NCI-H1436 (cell line): ENCODE measurements at regions not wholly inside any gene's neighbourhood (a gene's known extent, or its start where the extent isn't known, plus 50 kb on each side); places are given as distances from the start of the nearest gene placed in this dataset.
"Not testable (repeated sequence)": the region's sequence is repeated elsewhere in the genome, so short reads cannot be mapped to it uniquely, and the experiment has no call there.

Experiments
- DNase-seq: peaks from one replicate; lab custom pipeline; 2025; lab: John Stamatoyannopoulos, UW

DNA sequence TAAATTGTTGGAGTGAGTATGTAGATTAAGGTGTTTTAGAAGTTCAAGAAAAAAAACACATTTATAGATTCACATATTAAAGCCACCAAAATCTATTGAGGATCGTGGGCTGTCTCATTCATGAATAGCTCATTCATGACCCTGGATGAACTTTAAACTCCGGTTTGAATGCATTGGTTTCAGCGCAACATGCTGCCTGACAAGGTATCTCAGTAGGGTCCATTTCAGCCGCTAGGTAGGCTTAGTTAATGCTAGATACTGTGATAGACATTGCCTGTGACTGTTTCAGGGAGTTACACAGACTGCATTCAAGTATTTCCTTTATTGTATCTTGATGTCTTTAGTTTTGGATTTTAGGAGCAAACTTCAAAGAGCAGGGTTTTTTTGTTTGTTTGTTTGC lies 140.5 kb upstream of the POGK start:
- DNase-seq, result no peak

DNA sequence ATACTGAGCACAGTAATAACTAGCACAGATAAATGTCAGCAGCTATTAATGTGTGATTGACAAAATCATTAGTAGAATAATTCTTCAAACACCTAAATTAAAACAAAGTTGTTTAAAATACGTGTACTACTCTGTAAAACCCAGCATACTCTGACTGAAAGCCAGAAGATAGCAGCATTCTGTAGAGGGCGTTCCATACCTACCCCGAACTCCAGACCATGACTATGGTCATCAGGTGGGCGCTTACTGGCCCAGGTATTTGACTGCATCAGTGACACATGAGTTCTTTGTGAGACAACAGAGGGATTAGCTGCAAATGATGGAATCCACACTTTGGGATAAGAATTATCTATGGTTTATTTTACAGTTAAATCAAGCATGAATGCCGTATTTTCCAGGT lies 139.7 kb upstream of the POGK start:
- no peak for DNase-seq

DNA sequence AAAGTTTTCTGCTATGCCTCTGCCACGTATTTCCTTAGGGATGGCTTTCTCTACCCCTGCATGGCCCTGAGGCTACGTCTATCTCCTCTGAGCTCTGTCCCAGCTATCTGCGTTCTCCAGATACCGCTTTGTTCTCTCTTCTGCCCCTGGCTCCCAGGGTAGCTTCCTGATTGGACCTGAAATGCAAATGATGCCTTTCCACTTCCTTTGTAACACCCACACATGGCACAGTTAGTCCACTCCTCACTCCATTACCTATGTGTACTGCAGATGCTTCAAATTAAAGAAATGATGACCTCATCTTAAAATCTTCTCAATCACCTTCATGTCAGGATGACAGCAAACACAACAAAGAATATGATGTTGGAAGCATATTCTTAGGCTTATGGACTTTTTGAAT lies 138.6 kb upstream of the POGK start:
- DNase-seq, result no peak

DNA sequence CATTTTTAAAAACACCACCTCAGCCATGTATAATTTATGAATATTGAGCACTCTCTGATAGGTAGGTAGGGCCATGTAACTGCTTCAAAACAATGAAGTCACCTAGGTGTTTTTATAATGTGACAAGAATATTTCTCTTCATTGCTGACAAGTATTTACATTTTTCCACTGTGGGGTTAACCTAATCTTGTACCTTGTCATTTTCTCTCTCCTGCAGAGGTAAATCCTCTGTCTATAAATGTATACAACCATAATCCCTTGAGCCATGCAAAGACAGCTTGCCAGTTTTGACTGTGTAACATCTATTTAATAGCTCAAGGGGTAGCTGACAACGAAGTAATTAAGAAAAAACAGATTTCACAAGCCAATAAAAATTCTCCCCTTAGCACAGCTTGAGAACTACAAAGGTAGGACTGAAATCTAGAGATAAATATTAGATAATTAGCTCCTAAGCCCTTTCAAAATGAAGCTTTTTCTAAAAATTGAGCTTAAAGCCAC lies 137.6 kb upstream of the POGK start:
- DNase-seq, result no peak

DNA sequence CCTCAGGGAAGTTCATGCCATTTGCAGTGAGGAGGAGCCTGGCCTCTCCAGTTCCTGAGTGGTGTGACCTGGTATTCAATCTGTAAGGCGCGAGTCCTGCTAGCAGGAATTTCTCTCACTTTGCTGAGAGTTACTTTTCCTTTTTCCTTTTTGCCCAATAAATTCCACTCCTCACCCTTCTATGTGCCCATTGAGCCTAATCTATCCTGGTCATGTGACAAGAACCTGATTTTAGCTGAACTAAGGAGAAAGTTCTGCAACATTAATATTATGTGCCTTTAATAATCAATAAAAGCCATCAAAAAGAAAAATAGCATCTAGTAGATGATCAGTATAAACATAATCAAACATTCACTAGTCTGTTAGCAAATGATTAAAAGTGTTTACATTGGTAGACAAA lies 136.1 kb upstream of the POGK start:
- no peak for DNase-seq

DNA sequence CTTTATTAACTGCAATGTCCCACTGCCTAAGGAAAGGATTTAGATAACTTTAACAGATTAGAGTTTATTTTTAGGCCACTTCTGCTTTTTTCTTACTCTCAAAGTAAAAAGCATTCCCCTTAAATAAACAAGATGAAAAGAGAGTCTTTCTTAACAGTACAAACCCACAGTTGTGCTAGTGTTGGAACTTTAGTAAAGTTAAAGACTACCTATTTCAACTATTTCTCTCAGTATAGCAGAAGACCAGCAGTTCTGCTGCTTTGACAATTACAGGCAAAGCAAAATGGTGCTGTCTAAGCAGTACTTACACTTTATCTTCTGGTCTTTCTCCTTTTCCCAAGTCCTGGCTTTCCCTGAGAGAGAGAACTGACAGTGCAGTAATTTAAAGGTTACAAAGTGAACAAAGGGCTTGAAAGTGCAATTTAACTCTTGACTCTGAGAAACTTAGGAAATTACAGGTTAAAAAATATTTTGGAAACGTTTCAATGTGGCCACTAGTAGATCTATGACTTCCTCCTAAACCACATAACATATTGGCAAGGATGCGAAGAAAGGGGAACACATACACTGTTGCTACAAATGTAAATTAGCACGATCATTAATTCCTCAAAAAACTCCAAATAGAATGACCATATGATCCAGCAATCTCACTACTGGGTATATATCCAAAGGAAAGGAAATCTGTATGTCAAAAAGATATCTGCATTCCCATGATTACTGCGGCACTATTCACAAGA lies 135.4 kb upstream of the POGK start:
- DNase-seq, result no peak

DNA sequence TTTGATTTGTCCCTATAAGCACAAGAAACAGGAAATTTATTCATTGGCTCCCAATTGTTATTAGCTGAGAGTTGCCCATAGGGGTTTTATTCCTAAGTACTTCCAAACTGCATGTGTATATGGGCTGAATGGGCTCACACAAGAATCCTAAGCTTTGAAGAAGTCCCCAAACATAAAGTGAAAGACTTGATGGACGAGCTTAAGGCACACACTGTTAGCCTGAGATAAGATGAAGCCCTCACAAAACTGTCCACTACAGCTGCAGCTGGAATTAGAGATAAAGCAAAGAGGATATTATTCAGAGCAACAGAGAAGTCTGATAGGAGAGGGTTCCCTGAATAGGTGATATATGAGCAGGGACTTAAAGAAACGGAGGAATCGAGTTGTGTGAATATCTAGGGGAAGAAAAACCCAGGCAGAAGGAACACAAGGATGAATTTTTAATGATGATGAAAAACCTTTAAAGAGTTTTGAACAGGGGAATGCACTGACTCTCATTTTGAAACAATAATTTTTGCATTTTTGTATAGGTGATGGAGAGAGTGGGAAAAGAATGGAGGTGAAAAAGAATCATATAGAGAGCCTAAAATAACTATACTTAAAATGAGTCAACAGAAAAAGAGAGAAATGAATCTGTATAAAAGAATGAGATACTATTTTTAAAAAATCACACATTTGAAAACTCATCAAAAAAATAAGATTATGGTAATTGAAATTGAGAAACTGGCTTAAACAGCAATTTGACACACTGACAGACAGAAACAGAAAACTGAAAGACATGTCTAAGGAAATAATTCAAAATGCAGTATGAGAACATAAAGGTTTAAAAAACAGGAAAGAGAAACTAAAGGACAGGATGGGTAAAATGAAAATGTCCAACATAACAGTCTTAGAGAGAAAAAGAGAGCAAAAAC lies 133.6 kb upstream of the POGK start:
- DNase-seq, result no peak

DNA sequence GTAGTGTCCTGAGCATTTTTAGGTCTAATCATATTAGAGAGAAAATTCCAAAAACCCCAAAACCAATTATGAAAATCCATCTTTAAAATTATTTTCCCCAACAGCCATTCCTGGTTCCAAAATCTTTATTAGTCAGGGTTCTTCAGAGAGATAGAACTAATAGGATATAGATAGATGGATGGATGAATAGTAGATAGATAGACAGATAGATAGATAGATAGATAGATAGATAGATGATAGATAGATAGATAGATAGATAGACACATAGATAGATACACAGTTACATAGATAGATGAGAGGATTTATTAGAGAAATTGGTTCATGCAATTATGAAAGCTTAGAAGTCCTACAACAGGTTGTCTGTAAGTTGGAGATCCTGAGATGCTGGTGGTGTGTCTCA lies 122.7 kb upstream of the POGK start:
- DNase-seq, result no peak

DNA sequence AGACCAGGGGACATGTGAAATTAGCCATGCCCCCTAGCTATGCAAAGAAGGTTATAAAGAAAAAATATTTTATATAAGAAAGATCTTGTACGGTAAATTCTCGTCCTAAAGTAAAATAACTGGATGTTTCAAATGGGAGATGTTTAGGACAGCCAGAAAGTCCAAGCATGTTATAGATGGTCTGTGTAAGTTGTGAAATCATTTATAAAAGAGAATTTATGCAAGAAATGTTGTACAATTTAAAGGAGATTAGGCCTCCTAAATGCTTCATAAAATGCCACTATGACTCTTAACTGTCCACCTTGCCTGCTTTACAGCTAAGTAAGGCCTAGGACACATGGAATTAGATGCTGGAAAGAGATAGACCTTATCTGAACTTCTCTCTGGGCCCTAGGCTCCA lies 118.1 kb upstream of the POGK start:
- no peak for DNase-seq

DNA sequence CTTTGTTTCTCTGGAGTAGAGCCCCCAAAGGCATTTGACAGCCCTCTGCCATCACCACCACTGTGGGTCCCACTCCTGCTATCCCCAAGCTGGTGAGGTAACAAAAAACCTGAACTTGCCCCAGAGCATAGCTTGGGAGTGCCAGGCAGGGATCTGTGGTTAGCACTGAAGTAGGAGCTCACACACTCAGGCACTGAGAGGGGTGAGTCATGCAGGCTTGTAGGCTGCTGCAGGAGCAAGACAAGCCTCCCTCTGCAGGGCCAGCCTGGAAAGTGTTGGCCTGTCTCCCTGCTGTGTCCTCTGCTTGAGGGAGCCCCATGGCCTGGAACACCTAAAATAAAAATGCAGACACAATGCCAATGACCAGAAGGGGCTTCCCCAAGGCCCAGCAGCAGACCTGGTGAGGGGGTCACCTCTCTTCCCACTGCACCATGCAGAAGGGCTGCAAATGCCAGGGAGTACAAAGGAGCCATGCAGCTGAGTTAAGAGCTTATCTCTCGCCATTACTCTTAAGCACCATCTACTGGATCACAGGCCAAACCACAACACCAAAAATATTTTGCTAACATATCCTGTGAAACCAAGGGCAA lies 108.9 kb upstream of the POGK start:
- DNase-seq, result no peak

DNA sequence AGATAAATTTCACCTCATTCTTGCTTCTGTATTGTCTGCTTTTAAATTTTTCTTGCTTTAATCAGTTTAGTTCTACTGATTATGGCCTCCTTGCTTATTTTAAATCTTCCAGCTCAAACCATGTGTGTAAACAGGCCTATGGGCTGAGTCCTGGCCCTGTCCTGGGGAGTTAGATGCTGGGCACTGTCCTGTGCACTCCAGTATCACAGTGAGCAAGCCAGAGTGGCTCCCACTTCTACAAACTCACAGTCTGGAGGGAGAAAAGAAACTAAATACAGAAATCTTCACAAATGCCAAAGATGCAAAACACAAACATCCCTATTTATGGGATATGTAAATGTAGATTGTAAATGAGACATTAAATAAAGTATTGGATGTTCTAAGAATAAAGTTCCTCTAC lies 101.1 kb upstream of the POGK start:
- DNase-seq, result no peak

DNA sequence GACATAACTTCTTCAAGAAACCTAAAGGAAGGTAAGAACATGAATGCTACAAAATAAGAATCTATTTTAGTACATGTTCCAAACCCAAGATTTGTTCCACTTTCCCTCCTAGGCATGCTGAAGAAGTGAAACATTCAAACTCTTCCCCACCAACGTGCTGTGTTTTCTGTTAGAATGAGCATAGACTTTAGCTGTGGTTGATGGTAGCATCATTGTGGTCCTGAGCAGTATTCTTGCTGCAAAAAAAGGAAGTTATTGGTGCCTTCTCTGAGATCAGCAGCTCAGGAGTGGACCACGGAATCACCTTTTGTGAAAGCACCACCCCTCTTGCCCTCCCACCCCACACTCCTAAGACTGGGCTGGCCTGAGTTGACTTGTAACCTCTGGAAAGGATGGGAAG lies 100.4 kb upstream of the POGK start:
- no peak for DNase-seq

DNA sequence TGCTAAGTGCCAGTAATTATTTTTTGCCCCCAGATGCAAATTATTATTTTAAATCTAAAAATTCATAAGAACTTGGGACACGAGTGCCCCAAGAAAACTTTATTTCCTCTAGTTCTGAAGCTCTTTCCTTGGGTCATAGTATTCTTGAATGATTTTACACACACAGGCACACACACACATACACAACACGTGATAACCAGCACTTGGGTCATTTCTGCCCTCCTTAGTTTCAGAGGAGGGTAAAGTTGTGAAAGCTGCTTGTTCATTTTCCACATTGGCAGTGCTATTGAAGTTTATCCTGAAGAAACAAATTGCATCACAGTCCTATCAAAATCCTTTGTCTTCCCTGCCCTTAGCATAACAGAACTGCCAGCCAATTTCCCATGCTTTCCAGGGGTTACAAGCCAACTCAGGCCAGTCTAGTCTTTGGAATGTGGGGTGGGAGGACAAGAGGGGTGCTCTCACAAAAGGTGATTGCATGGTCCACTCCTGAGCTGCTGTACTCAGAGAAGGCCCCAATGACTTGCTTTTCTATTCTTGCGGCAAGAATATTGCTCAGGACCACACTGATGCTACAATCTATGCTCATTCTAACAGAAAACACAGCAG lies 98.5 kb upstream of the POGK start:
- DNase-seq, result no peak

DNA sequence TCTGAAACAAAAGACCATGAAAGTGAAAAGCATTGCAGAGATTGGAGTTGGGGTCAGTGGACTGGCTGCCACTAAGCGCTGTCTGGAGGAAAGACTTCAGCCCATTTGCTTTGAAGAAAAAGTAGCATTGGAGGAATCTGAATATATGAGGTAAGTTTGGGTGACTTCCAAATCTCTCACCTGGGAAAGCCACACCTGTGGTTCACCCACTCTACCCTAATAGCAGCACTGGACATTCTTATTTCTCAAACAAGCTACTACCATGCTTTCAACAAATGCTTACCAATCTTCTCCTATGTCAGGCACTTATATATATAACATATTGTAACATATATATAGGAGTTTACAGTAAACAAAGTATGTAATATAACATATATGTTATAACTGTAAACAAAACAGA lies 76.0 kb upstream of the POGK start:
- DNase-seq, result no peak

DNA sequence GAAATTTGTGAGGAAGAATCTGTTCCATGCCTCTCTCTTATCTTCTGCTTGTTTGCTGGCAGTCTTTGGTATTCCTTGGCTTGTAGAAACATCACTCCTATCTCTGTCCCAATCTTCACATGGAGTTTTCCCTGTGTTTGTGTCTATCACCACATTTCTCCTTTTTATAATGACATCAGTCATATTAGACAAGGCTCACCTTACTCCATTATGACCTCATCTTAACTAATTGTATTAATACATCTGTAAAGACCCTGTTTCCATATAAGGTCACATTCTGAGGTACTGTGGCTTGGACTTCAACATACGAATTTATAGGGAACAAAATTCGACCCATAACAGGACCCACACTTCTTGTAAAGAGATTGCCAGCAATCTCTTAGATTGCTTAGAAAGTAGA lies 72.3 kb upstream of the POGK start:
- DNase-seq, result no peak

DNA sequence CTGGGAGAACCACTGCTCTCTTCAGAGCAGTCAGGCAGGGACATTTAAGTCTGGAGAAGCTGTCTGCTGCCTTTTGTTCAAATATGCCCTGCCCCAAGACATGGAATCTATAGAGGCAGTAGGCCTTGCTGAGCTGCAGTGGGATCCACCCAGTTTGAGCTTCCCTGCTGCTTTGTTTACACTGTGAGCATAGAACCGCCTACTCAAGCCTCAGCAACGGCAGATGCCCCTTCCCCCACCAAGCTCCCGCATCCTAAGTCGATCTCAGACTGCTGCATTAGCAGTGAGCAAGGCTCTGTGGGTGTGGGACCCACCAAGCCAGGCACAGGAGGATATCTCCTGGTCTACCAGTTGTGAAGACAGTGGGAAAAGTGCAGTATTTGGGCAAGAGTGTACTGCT lies 54.6 kb upstream of the POGK start:
- DNase-seq, result not testable (repeated sequence)

DNA sequence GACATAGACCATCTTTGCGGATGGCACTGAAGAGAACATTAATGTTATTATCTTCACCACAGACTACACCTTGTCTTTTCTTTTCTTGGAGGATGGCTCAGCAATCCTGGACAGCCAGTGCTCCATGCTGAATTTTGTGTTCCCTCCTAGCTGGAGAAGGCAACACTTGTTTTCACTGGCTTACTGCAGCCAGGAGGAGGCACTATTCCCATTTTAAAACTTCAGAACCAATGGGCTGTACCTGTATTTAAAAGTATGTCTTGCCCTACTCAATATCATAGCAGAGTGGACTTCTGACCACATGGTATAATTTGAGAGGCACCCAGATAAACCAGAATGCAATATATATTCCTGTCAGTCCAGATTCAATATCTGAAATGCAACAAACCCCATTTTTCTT lies 53.3 kb upstream of the POGK start:
- no peak for DNase-seq

DNA sequence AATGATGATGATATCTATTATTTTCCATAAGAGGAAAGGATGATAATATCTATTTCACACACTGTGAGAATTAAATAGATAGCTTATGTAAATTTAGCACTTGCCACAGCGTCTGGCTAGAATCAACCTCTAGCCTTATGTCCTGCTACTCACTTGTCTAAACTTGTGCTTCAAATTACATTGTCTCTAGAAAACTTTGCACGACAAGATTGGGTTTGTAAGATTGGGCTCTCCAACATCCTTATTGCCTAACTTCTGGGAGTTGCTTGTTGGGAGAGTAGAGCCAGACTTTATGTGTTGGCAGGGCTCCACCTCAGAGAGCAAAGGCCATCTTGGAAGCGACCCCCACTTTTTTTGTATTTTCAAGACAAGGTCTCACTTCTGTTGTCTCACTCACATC lies 50.0 kb upstream of the POGK start:
- no peak for DNase-seq
